GM18505 (cell line): ENCODE measurements at regions not wholly inside any gene's neighbourhood (a gene's known extent, or its start where the extent isn't known, plus 50 kb on each side); places are given as distances from the start of the nearest gene placed in this dataset.

Experiments
- ATAC-seq: cut with Tn5 transposase; IDR thresholded peaks from one replicate; pipeline ENCODE4 v1.9.1; 2021; ENCODE audit not compliant: unreplicated experiment
- POLR2A ChIP-seq: IDR thresholded peaks from 4 replicates; pipeline ENCODE4 v1.6.1; 2011; ENCODE audit warnings: borderline replicate concordance; ENCODE audit not compliant: insufficient read depth, insufficient read length; ENCODE audit errors: extremely low read depth

DNA sequence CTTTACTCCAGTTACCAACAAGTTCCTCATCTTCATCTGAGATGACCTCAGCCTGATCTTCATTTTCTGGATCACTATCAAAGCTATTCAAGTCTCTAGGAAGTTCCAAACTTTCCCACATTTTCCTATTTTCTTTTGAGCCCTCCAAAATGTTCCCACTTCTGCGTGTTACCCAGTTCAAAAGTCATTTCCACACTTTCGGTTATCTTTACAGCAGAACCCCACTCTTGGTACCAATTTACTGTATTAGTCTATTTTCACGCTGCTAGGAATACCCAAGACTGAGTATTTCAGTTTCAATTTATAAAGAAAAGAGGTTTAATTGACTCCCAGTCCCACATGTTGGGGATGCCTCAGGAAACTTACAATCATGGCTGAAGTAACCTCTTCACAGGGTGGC, 274.3 kb downstream of the FGF9 start:
- TF ChIP-seq POLR2A = no peak
- no peak for ATAC-seq

DNA sequence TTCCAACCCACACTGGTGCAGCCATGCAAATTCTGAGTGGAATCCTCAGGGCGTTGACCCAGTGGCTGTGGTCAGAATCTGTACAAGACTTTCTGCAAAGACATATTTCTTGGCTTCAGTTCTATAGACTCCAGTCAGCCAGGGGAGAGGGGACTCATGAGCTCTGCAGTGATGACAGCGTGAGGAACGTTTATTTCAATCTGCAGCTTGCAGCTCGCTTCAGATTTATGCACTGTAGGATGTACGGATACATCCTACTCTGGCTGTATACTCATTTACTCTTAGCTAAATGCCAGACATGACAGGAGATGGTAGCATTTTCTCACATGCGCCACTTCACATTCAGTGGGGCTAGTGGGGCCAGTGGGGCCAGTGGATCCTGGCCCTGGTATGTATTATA, 276.1 kb downstream of the FGF9 start:
- TF ChIP-seq POLR2A = no peak
- no peak for ATAC-seq

DNA sequence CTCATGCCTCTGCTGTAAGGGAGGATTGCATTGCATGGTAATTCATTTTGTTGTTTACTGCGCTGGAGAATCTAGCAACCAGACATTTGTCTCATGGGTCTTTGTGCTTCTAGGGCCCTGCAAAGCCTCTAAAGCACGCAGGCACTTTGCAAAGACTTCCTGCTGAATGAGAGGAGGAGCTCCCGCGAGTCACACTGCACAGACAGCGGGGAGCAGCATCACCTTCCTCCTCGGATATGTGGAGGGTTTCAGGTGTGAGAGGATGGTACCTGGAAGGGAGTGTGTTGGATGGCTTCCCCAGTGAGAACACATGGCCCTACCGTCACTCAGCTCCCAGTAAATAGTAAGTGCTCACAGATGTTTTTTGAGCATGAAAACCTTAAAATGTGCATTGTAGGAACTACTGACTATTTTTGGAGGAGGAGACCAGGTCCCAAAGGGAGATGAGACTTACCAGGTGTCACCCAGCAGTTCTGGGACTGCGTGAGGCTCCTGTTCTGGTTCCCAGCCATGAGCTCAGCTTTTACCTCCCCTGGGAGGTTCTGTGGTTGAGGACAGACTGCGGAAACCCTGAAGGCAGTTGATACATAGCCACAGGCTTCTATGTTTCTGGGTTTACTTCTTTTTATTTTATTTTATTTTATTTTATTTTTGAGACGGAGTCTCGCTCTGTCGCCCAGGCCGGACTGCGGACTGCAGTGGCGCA, 278.0 kb downstream of the FGF9 start:
- no peak for TF ChIP-seq POLR2A
- ATAC-seq = peak; percentile 80

DNA sequence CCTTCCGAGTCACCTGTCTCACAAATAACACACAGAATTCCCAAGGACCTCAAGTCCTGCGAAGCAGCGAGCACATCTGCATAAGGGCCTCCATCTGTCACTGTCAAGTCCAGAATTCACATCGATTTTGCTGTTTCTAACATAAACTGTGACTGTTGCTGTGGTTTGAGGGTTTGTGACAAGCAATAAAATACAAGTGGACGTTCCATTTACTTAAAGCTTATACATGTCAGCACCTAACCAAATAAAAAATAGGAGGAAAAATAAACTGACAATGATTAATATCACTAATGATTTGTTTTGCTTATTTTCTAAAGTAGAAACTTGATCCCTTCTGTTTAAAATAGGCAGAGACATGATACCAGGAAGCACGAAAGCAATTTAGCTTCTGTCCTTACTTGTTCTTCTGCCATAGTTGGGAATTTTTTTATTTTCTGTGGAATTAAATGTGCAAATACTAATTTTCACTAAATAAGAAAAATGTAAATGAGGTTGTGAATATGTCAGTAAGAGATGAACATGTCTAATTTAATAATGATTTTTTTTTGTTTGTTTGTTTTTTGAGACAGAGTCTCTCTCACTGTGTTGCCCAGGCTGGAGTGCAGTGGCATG, 279.1 kb downstream of the FGF9 start:
- TF ChIP-seq POLR2A = no peak
- no peak for ATAC-seq

DNA sequence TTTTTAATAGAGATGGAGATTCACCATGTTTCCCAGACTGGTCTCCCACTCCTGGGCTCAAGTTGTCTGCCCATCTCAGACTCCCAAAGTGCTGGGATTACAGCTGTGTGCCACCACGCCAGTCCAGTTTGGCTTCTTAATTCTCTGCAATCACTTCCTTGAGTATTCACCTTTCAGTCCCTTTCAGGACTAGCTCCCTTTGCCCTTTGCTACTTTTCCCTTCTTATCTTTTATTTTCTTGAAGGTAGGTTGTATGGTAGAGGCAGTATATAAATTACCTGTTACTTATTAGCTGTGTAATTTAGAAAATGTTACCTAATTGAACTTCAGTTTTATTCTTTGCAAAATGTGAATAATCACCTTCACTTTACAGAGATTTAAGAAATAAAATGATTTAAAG, 285.8 kb downstream of the FGF9 start:
- TF ChIP-seq POLR2A = no peak
- no peak for ATAC-seq

DNA sequence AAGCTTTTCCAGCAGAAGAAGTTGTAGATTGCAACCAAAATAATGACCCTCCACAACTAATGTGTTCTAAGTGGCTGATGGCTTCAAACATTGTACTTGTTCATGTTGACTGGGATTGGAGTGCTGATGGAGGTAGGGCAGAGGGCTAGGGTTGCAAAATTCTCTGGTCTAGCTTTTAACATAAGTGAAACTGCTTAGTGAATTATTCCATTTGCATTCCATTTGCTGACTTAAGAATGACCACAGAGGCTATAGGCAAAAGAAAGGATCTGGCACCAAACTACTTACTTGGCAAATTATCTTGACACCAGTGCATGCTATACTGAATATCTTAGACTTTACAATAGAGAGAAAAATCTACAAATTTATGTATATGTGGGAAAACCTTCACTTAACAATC, 287.0 kb downstream of the FGF9 start:
- no peak for TF ChIP-seq POLR2A
- ATAC-seq = no peak

DNA sequence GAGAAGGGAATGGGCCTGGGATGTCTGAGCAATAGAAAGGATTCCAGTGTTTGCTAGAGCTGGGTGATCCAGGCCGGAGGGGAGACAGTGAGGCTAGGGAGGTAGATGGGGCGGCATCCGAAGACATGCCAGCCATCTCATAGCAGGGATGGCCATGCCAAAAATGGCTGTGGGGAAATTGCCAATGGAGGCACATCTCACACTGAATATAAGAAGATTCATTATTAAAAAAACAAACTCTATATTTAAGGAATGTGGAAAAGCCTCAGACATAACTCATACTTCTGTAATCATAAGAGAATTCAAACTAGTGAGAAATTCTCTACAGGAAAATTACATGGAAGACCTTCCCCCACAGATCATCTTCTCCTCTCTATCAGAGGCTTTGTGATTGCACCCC, 289.2 kb downstream of the FGF9 start:
- TF ChIP-seq POLR2A = no peak
- no peak for ATAC-seq

DNA sequence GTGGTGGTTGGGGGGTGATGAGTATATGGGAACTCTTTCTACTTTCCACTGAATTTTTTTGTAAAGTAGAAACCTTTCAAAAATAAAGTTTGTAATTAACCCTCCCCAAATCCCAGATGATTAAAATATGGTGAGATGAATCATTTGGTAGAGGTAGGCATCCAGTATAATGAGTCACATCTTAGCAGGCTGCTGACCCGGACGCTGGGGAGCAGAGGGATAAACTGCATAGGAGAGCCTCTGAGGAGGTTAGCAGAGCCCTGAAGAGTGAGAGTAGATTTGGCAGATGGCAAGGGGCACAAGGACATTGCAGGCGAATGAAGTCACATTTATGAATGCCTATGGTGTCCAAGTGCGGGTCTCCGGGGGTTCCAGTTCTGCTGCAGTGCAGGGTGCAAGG, 293.8 kb downstream of the FGF9 start:
- TF ChIP-seq POLR2A = no peak
- no peak for ATAC-seq

DNA sequence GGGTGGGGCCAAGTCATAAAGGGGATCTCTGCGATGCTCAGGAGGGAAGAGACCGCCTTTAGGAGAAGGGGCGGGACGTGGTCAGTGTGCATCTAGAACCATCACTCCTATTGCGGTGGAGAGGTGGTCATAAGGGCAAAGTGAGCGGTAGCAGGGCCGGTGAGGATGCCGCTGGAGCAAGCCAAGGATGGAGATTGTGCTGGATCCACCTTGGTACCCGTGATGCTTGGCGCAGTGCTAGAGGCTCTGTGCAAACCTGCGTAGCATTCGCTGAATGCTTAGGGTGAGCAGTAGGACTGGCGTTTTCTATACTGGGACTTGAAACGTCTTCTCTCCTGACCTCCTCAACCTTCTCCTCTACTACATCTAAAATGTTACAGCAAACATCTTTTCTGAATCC, 294.2 kb downstream of the FGF9 start:
- no peak for ATAC-seq

DNA sequence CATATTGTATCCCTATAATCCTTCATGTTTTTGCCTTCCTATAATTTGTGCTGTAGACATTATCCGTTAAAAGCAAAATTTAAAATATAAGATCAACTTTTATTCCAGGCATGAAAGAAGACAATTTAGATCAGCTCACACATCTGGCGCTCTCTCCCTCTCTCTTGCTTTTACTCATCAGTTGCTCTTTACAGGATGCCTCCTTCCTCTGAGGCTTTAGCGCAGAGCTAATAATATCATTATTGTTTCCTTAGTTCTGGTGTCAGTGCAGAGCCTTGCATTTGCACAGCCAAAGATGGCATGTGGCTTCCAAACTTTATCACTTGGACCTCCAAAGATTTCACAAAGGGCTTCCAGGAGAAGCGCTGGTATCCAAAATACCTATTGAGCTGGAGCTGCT, 295.1 kb downstream of the FGF9 start:
- no peak for TF ChIP-seq POLR2A
- ATAC-seq = no peak

More for the DNA sequence above, 294.2 kb downstream of the FGF9 start:
- no peak for TF ChIP-seq POLR2A

DNA sequence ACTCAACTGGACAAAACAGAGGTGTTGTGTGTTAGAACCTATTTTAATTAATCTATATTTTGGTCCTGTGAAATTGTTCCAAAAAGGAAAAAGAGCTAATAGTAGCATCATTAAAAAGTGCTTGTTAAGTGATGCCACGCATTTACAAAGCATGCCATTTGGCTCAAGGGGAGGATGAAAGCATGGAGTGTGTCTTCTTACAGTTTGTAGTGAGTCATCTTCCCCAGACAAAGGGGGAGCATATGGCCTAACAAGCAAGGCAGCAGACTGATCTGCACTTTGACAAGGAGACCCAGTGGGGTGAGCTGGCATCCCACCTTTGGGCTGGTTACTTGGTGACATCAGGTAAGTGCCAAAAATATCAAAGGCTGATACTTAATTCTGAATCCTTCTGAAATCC, 297.0 kb downstream of the FGF9 start:
- ATAC-seq = no peak
- TF ChIP-seq POLR2A = no peak

DNA sequence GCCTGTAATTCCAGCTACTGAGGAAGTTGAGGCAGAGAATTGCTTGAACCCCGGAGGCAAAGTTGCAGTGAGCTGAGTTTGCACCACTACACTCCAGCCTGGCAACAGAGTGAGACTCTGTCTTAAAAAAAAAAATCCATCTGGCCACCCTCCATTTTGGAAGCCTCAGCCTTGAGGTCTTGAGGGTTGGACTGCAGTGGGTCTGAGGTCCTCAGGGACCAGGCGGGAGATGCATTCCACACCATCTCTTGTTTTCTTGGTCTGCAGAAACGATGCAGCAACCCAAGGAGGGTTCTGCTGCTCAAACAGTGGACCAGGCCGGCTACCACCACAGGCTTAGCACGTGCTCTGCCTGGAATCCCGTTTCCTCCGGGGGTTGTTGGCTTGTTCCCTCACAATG, 299.3 kb downstream of the FGF9 start:
- no peak for ATAC-seq
- no peak for TF ChIP-seq POLR2A

DNA sequence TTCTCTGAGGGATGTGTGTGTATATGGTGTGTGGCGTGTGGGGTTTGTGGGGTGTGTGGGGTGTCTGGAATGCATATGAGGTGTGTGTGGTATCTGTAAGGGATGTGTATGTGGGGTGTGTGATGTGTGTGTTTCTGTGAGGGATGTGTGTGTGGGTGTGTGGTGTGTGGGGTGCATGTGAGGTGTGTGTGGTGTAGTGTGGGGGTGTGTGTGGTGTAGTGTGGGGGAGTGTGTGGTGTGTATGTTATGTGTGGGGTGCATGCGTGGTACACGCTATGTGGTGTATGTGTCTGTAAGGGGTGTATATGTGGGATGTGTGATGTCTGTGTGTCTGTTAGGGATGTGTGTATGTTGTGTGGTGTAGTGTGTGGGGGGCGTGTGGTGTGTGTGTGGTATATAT, 300.0 kb downstream of the FGF9 start:
- no peak for TF ChIP-seq POLR2A

More for the DNA sequence above, 300.0 kb downstream of the FGF9 start:
- no peak for ATAC-seq
